Activated gamma-delta T cell treated with Interleukin-2 at 50 U/mL for 16 hours (primary cell): ENCODE measurements at regions not wholly inside any gene's neighbourhood (a gene's known extent, or its start where the extent isn't known, plus 50 kb on each side); places are given as distances from the start of the nearest gene placed in this dataset.
"Not testable (repeated sequence)": the region's sequence is repeated elsewhere in the genome, so short reads cannot be mapped to it uniquely, and the experiment has no call there.

Experiments
- DNase-seq: peaks from one replicate; pipeline ENCODE4 v3.0.0-alpha.2; 2020

- no peak for DNase-seq
Measured at GRCh38 chr1:168416220-168416619, 127.6 kb downstream of the XCL2 start.

GRCh38 chr1:168414914-168415313, 128.9 kb downstream of the XCL2 start:
- no peak for DNase-seq

GRCh38 chr1:168410464-168410863, 129.8 kb downstream of the TBX19 start:
- DNase-seq = peak; percentile 28

- peak; percentile 59 for DNase-seq
Measured at GRCh38 chr1:168408884-168409283, 128.2 kb downstream of the TBX19 start.

GRCh38 chr1:168408539-168408865, 127.8 kb downstream of the TBX19 start:
- no peak for DNase-seq

- no peak for DNase-seq
Measured at GRCh38 chr1:168407832-168408538, 127.3 kb downstream of the TBX19 start.

- DNase-seq = no peak
Measured at GRCh38 chr1:168405906-168406549, 125.4 kb downstream of the TBX19 start.

- DNase-seq = no peak
Measured at GRCh38 chr1:168403140-168403539, 122.5 kb downstream of the TBX19 start.

- not testable (repeated sequence) for DNase-seq
Measured at GRCh38 chr1:168402466-168402865, 121.8 kb downstream of the TBX19 start.

- DNase-seq = no peak
Measured at GRCh38 chr1:168401341-168401740, 120.7 kb downstream of the TBX19 start.

GRCh38 chr1:168400139-168400538, 119.5 kb downstream of the TBX19 start:
- no peak for DNase-seq

- DNase-seq = no peak
Measured at GRCh38 chr1:168397806-168398205, 117.1 kb downstream of the TBX19 start.

GRCh38 chr1:168396940-168397684, 116.4 kb downstream of the TBX19 start:
- DNase-seq = no peak

GRCh38 chr1:168396508-168396907, 115.8 kb downstream of the TBX19 start:
- no peak for DNase-seq

GRCh38 chr1:168394858-168395257, 114.2 kb downstream of the TBX19 start:
- DNase-seq = no peak

GRCh38 chr1:168392958-168393549, 112.4 kb downstream of the TBX19 start:
- DNase-seq = no peak

- no peak for DNase-seq
Measured at GRCh38 chr1:168391851-168392681, 111.4 kb downstream of the TBX19 start.

GRCh38 chr1:168390271-168390670, 109.6 kb downstream of the TBX19 start:
- no peak for DNase-seq

GRCh38 chr1:168387781-168388760, 107.4 kb downstream of the TBX19 start:
- peak; percentile 20 for DNase-seq

- DNase-seq = peak; percentile 58
Measured at GRCh38 chr1:168386949-168387586, 106.4 kb downstream of the TBX19 start.

- no peak for DNase-seq
Measured at GRCh38 chr1:168386492-168386891, 105.8 kb downstream of the TBX19 start.
